GM15510 (cell line): ENCODE measurements at regions not wholly inside any gene's neighbourhood (a gene's known extent, or its start where the extent isn't known, plus 50 kb on each side); places are given as distances from the start of the nearest gene placed in this dataset.

Source experiments
- POLR2A ChIP-seq: IDR thresholded peaks from 3 replicates; pipeline ENCODE4 v1.6.1; 2011; ENCODE audit warnings: borderline replicate concordance; ENCODE audit not compliant: insufficient read length; ENCODE audit errors: extremely low read depth

DNA sequence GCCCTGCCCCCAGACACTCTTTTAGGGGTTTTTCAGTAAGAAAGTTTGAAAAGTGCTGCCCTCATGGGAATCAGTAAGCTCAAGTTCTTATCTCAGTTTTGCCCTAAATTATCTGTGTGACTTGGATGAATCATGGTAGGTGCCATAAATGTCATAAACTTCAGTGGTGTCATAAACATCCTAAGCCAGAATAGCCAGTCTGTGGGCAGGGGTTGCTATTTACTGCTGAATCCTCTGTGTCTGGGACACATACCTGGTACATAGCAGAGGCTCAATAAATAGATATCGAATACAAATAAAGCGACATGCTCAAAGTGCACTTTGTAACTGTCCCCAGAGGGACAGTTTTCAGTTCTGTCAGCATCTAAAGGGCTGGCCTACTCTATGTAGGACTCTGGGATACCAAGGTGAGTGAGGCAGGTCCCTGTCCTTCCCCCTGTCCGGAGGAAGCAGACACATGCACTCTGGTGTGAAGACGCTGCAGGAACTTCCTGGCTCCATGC, 502.1 kb downstream of the RPS24 start:
- TF ChIP-seq POLR2A: no peak

DNA sequence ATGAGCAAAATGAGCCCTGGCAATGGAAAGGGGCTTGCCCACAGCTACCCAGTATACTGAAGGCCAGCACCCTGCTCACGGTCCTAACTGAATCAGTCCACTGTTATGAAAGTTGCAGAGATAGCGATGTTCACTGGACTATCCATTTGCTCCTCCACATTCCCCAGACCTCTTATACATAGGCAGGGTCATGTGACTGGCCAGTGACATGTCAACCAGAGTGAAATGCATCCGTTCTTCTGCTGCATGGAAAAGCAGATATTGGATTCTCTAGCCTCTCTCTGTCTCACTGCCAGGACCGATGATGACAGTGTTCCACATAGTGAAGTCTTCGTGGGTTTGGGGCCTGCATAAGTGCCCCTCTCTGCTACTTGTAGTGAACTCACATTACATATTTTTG, 503.4 kb downstream of the RPS24 start:
- no peak for TF ChIP-seq POLR2A

DNA sequence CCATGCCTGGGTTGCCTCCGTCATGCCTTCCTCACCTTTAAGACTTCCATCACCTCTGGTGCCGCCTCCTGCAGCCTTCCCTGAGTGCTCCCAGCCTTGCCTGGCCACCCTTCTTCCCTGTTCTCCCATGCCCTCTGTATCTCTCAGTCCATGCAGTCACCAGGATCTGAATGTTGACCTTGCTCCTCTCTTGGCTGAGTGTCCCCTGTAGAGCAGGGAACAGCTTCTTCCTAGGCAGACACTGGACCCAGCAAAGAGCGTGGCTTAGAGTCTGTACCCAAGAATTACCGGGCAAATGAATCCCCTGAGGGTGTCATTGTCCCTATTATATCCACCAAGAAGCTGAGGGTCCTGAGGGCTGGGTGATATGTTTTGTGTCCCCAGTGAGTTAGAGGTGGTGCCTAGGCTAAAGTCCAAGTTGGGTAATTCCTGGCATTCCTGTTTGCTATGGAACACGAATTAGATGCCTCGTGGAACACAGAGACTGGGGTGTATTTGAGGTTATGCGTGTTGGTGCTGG, 505.6 kb downstream of the RPS24 start:
- TF ChIP-seq POLR2A: no peak

DNA sequence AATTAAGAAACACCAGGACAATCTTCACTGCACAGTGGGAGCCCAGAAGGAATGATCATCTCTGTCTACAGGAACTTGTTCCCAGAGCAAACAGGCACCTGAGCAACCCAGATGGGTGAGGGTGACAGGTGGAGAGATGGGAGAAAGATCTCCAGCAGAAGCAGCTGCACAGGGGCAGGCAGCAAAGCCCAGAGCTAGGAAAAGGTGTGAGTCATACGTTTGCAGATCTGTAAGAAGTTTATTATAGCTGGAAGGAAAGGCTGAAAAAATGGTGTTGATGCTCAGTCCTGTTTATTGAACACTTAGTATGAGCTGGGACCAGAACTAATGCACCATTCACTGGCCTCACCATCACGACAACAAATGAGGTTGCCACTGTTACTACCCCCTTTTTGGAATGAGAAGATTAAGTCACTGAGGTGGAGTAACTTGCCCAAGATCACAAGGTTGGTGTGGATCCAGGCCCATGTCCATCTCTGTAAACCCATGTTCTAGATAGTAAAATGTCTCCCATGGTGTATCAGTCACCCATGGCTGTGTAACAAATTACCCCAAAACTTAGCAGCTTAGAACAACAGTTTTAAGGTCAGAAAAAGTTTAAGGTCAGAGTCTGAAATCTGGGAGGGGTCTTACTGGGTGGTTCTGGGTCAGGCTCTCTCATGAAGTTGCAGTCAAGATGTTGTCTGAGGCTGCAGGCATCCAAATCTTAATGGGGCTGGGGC, 506.9 kb downstream of the RPS24 start:
- TF ChIP-seq POLR2A: no peak

DNA sequence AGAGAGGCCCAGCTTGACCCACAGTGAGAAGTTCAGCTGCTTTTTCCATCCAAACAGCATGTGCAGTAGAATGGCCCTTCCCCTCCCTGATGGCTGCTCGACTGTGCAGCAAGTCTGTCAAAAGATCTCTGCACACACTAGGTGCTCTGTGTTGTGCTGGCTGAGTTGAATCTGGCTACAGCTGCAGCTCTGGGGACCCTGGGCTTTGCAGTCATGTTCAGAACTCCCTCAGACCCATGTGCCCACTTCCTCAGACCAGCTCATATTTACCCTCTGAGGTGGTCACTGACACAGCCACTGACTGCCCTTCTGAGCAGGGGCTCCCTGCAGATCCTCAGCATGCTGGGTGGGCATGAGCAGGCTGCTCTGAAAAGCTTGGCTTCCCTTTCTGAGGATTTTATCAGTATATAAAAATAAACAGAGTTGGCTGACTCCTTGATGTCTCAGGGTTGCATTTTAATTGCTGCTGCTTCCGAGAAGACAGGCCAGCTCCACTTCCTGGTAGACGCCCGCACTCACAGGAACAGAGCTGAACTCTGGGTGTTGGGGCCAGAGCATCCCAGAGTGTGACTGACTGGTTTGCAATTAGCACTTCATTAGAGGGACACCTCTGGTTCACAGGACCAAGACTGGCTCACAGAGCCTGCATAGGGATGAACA, 507.9 kb downstream of the RPS24 start:
- no peak for TF ChIP-seq POLR2A

DNA sequence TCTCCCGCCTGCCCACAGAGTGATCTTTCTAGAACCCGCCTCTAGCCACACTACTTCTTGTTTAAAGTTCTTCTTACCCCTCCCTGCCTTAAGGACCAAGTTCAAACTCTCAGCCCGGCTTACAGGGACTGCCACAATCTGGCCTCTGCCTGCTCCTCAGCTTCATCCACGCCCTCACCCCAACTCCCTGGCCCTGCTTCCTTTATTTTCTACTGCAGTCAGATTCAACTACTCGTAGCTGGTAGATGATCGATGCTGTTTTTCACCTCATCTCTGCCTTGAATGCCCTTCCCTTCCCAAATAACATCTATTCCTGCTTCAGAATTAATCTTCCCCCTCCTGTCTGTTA, 508.5 kb downstream of the RPS24 start:
- TF ChIP-seq POLR2A: no peak

DNA sequence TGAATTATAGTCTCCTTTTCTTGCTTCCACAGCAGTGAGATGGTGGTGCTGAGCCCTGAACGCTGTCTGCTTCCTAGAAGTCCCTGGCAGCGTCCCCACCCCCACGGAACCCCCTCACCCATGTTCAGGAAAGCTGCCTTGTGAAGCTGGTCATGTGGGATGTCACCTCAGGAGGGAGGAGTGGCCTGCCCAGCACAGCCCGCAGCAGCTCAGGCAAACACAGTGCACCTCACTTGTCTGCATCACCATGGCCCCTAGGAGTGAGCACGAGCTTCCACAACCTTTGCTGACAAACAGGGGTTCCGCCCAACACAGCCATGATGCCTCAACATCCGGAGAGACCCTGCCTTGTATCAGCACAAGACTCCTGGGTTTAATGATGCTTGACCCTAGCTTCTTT, 508.9 kb downstream of the RPS24 start:
- no peak for TF ChIP-seq POLR2A

DNA sequence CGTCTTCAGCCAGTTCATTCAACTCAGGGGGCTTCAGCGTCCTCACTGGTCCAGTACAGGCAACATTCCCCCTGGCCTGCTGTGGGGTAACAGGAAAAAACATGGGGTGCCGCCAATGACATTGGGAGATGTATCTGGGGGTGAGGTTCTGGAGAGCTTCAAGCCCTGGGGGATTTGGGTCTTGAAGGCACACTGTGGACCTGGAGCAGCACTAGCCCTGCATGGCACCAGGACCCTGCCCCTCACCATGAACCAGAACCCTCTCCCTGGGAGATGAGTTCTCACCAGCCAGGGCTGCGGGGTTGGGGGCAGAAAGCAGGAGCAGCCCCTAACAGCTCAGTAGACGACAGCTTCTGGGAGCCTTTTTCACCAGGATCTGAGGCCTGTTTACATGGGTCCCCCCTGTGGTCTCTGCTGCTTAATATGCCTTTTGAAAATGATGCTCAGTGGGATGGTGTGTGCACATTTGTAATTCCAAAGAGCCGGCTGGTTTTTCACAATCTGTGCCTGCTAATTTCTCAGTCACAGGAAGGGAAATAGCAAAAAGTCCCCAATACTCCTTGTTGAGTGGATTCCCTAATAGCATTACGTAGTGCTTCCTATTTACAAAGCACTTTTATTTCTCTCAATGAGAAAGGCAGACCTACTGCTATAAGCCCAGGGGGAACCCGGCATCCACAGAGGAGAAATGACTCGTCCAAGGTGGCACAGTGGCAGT, 509.5 kb downstream of the RPS24 start:
- TF ChIP-seq POLR2A: no peak

DNA sequence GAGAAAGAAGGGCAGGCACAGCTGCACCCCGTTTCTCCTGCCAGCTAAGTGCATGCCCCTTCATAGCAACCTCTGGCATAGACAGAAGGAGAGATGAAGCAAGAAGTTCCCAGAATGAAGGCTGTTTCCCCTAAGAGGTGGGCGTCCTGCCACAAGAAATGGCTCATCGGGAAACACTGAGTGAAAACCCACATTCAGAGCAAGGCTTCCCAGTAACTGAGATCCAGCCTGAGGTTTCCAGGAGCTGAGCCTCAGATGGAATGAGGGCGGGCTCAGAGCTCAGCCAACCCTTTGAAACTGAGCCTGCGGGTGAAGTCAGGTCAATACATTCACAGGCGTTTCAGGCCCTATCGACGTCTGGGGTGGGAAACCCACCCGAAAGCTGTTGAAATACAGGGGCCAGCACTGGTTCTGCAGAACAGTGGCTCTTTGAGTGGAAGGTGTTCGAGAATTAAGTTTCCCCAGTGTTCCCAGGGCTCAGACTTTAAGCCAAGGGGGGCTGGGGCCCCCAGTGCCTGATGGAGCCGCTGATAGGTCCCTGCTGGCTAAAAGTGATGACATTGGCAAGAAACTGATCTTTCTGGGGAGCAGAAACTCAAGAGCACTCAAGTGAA, 510.2 kb downstream of the RPS24 start:
- TF ChIP-seq POLR2A: no peak

DNA sequence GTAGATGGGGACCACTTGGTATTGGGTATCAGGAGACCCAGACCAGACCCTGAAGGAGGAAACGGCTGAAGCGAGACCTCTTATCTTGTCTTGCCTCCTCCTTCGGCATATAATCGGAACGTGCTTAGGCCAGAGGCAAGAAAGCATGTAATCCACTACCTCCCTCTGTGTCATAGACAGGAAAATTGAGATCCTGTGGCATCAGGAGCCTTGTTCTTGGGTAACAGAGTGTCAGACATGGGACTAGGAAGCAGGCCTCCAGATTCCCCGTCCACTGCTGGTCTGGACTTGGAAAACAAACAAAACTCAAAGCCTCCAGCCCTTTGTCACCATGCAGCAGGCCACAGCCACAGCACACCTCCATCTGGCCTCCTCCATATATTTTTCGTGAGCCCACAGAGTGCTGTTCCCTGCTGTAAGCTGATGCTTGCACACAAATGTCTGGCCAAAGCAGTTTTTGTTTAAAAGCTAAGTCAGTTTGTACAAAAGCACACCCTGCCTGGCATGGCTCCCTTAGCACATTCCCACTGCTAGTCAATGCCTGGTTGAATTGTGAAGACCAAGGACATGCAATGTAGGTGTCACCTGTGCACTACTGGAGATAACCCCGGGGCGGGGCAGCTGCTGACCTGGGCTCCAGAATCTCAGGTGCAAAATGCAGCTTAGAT, 510.9 kb downstream of the RPS24 start:
- no peak for TF ChIP-seq POLR2A

DNA sequence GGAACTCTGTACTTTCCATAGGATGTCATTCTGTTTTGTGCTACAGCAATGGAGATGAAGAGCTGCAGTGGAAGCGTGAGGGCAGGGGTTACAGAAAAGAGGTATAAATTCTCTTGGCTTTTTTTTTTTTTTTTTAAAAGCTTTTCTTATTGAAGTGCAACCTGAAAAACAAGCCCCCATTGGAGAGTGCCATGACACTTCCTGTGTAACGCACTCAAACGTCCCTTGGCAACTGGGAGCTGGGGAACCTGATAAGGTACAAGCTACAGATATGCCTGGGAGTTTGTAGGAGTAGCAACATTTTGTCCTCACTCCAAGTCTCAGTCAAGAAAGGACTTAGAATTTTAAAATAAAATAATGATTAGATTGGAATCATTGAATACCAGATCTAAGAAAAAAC, 512.1 kb downstream of the RPS24 start:
- TF ChIP-seq POLR2A: no peak

DNA sequence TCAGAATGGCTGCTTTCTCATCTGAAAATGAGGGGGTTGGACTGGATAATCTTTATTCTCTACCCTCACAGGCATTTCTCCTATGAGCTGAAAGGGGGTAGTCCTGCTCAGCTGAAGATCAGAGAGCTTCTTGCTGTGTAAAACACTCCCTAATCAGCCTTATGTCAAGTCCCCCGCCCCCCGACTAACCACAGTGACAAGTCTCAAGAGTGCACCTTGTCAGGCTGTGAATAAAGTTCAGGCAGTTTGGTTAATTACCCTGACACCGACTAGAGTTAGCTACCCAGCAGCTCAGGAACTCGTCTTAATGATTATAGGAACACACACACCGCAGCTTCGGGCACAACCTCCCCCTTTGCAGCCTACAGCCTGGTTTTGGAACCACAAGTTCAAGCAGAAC, 513.7 kb downstream of the RPS24 start:
- no peak for TF ChIP-seq POLR2A

DNA sequence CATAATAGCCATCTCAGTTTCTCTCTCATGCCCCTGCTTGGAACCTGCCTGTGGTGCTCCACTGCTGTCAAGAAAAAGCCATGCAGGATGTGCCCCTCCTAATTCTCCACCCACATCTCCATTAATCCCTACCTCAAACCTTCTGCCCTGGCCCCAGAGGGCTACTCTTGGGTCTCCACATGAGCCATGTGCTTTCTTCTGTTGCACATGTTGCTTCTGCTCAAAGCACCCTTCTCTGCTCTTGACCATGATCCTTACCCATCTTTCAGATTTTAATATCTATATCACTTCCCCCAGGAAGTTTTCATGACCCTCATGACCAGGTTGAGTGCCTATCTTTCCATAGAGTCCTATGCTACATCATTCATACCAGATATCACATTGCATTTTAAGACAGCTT, 514.2 kb downstream of the RPS24 start:
- TF ChIP-seq POLR2A: no peak

DNA sequence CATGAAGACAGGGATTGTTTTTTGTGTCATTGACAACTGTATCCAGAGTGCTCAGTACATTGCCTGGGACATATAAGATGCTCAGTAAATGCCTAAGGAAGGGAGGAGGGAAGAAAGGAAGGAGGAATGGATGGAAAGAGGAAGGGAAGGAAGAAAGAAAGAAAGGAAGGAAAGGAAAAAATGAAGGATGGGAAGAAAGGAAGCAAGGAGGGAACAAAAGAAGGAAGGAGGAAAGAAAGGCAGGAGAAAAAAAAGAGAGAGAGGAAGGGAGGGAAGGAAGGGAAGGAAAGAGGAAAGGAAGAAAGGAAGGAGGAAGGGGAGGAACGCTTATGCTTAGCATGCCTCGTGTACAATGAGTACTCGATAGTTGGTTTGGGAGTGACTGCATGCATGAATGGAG, 514.7 kb downstream of the RPS24 start:
- TF ChIP-seq POLR2A: no peak

DNA sequence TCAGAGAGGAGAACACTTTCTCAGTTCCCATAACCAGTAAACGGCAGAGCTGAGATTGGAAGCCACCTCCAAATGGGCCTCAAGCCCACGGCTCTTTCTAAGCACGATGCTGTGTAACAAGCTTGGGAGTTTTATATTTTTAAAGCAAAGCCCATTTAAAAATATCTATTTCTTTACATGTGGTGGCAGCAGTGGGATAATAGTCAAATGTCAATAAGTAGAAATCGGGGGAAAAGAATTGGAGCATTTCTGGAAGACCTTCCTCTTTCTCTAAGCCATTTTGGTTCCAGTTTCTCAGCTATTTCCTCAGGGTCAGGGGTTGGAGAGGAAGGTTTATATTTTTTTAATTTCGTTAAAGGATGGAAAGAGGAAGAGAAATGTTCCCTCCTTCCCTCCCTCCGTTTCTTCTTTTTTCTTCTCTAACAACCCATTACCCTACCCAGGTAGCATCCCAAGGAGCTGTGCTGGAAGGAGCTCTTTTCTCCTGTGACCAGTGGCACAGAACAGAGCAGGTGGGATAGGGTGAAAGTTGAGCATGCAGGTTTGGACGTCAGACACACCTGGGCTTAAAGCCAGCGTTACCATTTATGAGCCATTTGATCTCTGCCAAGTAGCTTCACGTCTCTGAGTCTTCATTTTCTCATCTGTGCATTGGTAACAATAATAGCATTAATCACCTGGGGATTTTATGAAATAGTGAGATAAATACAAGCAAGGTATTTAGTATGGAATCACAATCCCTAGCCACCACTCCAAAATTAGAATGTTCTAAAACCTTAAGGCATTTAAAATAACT, 515.7 kb downstream of the RPS24 start:
- TF ChIP-seq POLR2A: no peak

DNA sequence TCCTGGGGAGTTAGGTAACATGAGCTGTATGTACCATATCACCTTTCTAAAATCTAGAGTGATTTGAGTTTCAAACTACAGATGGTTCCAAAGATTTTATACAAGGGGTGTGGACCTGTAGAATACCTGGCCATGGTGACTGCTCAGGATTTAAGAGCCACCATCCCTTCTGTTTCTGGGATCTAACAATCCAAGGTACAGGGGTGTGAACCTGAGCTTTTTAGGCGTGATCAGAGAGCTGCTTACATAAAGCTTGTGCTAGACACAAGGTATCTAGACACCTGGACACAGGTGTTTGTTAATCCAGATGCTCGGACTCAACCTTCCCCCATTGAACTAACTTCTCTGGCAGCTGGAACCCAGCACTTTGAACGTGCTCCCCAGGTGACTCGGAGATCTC, 516.4 kb downstream of the RPS24 start:
- no peak for TF ChIP-seq POLR2A
